Mesothelial cell of epicardium (in vitro differentiated cells): ENCODE measurements at regions not wholly inside any gene's neighbourhood (a gene's known extent, or its start where the extent isn't known, plus 50 kb on each side); places are given as distances from the start of the nearest gene placed in this dataset.

Experiments
- DNase-seq, 2 experiments: peaks; one replicate each; pipeline ENCODE4 v3.0.0; 2021; ENCODE audit warnings: low spot score in 2 of 2; ENCODE audit not compliant: unreplicated experiment in 2 of 2
- H3K27ac Mint-ChIP-seq: 2 replicates; pipeline ENCODE4 v1.8.0; 2021; ENCODE audit warnings: mixed read lengths
- H3K27me3 Mint-ChIP-seq: 2 replicates; pipeline ENCODE4 v1.8.0; 2021; ENCODE audit warnings: low read depth, mixed read lengths
- H3K36me3 Mint-ChIP-seq: 2 replicates; pipeline ENCODE4 v1.8.0; 2021; ENCODE audit warnings: mixed read lengths
- H3K4me1 Mint-ChIP-seq: 2 replicates; pipeline ENCODE4 v1.8.0; 2021; ENCODE audit warnings: mixed read lengths
- H3K4me3 Mint-ChIP-seq: 2 replicates; pipeline ENCODE4 v1.8.0; 2021; ENCODE audit warnings: mild to moderate bottlenecking, moderate library complexity, mixed read lengths
- H3K9me3 Mint-ChIP-seq: 2 replicates; pipeline ENCODE4 v1.8.0; 2021; ENCODE audit warnings: mixed read lengths
- CTCF ChIP-seq: fragments of 200-600 bp; sonication (generic); IDR thresholded peaks from one replicate; pipeline ENCODE4 v1.5.0; 2021; ENCODE audit warnings: antibody characterized with exemption; ENCODE audit not compliant: unreplicated experiment

GRCh38 chr10:83371696-83372490 lies 767.4 kb upstream of the GHITM start:
- no peaks in the 10 kb centered on the region for H3K9me3 Mint-ChIP-seq
- no peak for TF ChIP-seq CTCF
- no peak overlapping the region for H3K27ac Mint-ChIP-seq
- H3K4me1 Mint-ChIP-seq, result peaks cover 4% of the 10 kb centered on the region
- no peaks in the 10 kb centered on the region for H3K36me3 Mint-ChIP-seq
- no peak overlapping the region for H3K4me3 Mint-ChIP-seq
- H3K27me3 Mint-ChIP-seq, result no peaks in the 10 kb centered on the region
- DNase-seq, result no peak

GRCh38 chr10:83372646-83373045 lies 766.7 kb upstream of the GHITM start:
- no peak for TF ChIP-seq CTCF
- DNase-seq, result no peak
- peaks cover 5% of the 10 kb centered on the region for H3K9me3 Mint-ChIP-seq
- no peak overlapping the region for H3K4me3 Mint-ChIP-seq
- no peak overlapping the region for H3K27ac Mint-ChIP-seq
- peaks cover 4% of the 10 kb centered on the region for H3K4me1 Mint-ChIP-seq
- no peaks in the 10 kb centered on the region for H3K36me3 Mint-ChIP-seq
- H3K27me3 Mint-ChIP-seq, result no peaks in the 10 kb centered on the region

- Mint-ChIP-seq H3K36me3 (no peaks in the 10 kb centered on the region), H3K4me3 (no peak overlapping the region), H3K27ac (no peak overlapping the region), H3K9me3 (peaks cover 5% of the 10 kb centered on the region), H3K27me3 (no peaks in the 10 kb centered on the region), H3K4me1 (peaks cover 4% of the 10 kb centered on the region)
- DNase-seq, result no peak
- no peak for TF ChIP-seq CTCF
Observed at GRCh38 chr10:83373671-83374070, 765.6 kb upstream of the GHITM start.

- DNase-seq, result no peak
- no peaks in the 10 kb centered on the region for H3K27me3 Mint-ChIP-seq
- H3K4me3 Mint-ChIP-seq, result no peak overlapping the region
- TF ChIP-seq CTCF, result no peak
- peaks cover 4% of the 10 kb centered on the region for H3K4me1 Mint-ChIP-seq
- peaks cover 5% of the 10 kb centered on the region for H3K9me3 Mint-ChIP-seq
- H3K36me3 Mint-ChIP-seq, result no peaks in the 10 kb centered on the region
- H3K27ac Mint-ChIP-seq, result no peak overlapping the region
Observed at GRCh38 chr10:83374741-83375140, 764.6 kb upstream of the GHITM start.

GRCh38 chr10:83375274-83375673 lies 764.0 kb upstream of the GHITM start:
- H3K27me3 Mint-ChIP-seq, result no peaks in the 10 kb centered on the region
- TF ChIP-seq CTCF, result no peak
- H3K4me3 Mint-ChIP-seq, result no peak overlapping the region
- H3K9me3 Mint-ChIP-seq, result peaks cover 5% of the 10 kb centered on the region
- H3K27ac Mint-ChIP-seq, result no peak overlapping the region
- DNase-seq, result no peak
- no peaks in the 10 kb centered on the region for H3K36me3 Mint-ChIP-seq
- H3K4me1 Mint-ChIP-seq, result peaks cover 4% of the 10 kb centered on the region
